GM23338 (cell line): ENCODE measurements at regions not wholly inside any gene's neighbourhood (a gene's known extent, or its start where the extent isn't known, plus 50 kb on each side); places are given as distances from the start of the nearest gene placed in this dataset.
"Not testable (repeated sequence)": the region's sequence is repeated elsewhere in the genome, so short reads cannot be mapped to it uniquely, and the experiment has no call there.

ENCODE experiments used
- ATAC-seq: fragments of 200-7000 bp; cut with Tn5 transposase; 3 replicates; pipeline ENCODE4 v1.9.1; 2020
- DNase-seq: peaks from one replicate; pipeline ENCODE4 v3.0.0-alpha.2; 2015; ENCODE audit warnings: low spot score
- H2AFZ ChIP-seq: fragments of 200-600 bp; sonication (generic); 2 replicates; pipeline ENCODE4 v1.8.0; 2016; ENCODE audit warnings: antibody characterized with exemption, mild to moderate bottlenecking, moderate library complexity
- H3F3A ChIP-seq: fragments of 200-600 bp; sonication (generic); replicated peaks from 2 replicates; pipeline ENCODE4 v1.8.0; 2017; ENCODE audit warnings: antibody characterized with exemption, mixed run types, low read depth
- H3K27ac ChIP-seq: fragments of 200-600 bp; sonication (generic); 2 replicates; pipeline ENCODE4 v1.6.1; 2016; ENCODE audit warnings: low read depth
- H3K27me3 ChIP-seq: fragments of 200-600 bp; sonication (generic); 2 replicates; pipeline ENCODE4 v1.8.0; 2016; ENCODE audit warnings: mild to moderate bottlenecking, mixed run types, moderate library complexity; ENCODE audit not compliant: insufficient read depth
- H3K36me3 ChIP-seq: fragments of 200-600 bp; sonication (generic); 2 replicates; pipeline ENCODE4 v1.8.0; 2016; ENCODE audit warnings: mild to moderate bottlenecking; ENCODE audit not compliant: insufficient read depth
- H3K4me1 ChIP-seq: fragments of 200-600 bp; sonication (generic); 2 replicates; pipeline ENCODE4 v1.8.0; 2016; ENCODE audit warnings: mild to moderate bottlenecking, moderate library complexity; ENCODE audit not compliant: insufficient read depth
- H3K4me2 ChIP-seq: fragments of 200-600 bp; sonication (generic); 2 replicates; pipeline ENCODE4 v1.7.1; 2017; ENCODE audit warnings: mixed run types
- H3K4me3 ChIP-seq: fragments of 200-600 bp; sonication (generic); 2 replicates; pipeline ENCODE4 v1.6.1; 2016; ENCODE audit warnings: mixed run types
- H3K79me2 ChIP-seq: fragments of 200-600 bp; sonication (generic); replicated peaks from 2 replicates; pipeline ENCODE4 v1.8.0; 2017; ENCODE audit warnings: mild to moderate bottlenecking; ENCODE audit not compliant: insufficient read depth
- H3K9me2 ChIP-seq: fragments of 200-600 bp; sonication (generic); 2 replicates; pipeline ENCODE4 v1.8.0; 2017; ENCODE audit not compliant: insufficient read depth
- H4K20me1 ChIP-seq: fragments of 200-600 bp; sonication (generic); replicated peaks from 2 replicates; pipeline ENCODE4 v1.8.0; 2017; ENCODE audit warnings: mild to moderate bottlenecking; ENCODE audit not compliant: insufficient read depth
- H3K27ac Mint-ChIP-seq: 2 replicates; pipeline ENCODE4 v1.8.0; 2020; ENCODE audit warnings: inconsistent platforms, mild to moderate bottlenecking, moderate library complexity, mixed read lengths
- H3K27me3 Mint-ChIP-seq: 3 replicates; pipeline ENCODE4 v1.8.0; 2022; ENCODE audit warnings: low read depth, mild to moderate bottlenecking, moderate library complexity, mixed read lengths, inconsistent platforms; ENCODE audit not compliant: insufficient read depth, poor library complexity
- H3K36me3 Mint-ChIP-seq: 3 replicates; pipeline ENCODE4 v1.8.0; 2021; ENCODE audit warnings: low read depth, mild to moderate bottlenecking, inconsistent platforms, moderate library complexity, mixed read lengths
- H3K4me1 Mint-ChIP-seq: 3 replicates; pipeline ENCODE4 v1.8.0; 2020; ENCODE audit warnings: mild to moderate bottlenecking, inconsistent platforms, mixed read lengths
- H3K4me3 Mint-ChIP-seq: 3 replicates; pipeline ENCODE4 v1.8.0; 2021; ENCODE audit warnings: moderate library complexity, mild to moderate bottlenecking, inconsistent platforms, mixed read lengths
- H3K9me3 Mint-ChIP-seq: 3 replicates; pipeline ENCODE4 v1.8.0; 2020; ENCODE audit warnings: moderate library complexity, mild to moderate bottlenecking, inconsistent platforms, mixed read lengths
- EZH2 ChIP-seq: fragments of 200-600 bp; sonication (generic); IDR thresholded peaks from one replicate; pipeline ENCODE4 v1.8.0; 2017; ENCODE audit warnings: antibody characterized with exemption, mild to moderate bottlenecking, low read depth; ENCODE audit not compliant: unreplicated experiment
- EZH2phosphoT487 ChIP-seq: fragments of 200-600 bp; sonication (generic); IDR thresholded peaks from one replicate; pipeline ENCODE4 v1.8.1; 2018; ENCODE audit warnings: antibody characterized with exemption; ENCODE audit not compliant: unreplicated experiment
- NANOG ChIP-seq: IDR thresholded peaks from 2 replicates; pipeline ENCODE4 v1.6.1; 2016; ENCODE audit warnings: antibody characterized with exemption, borderline replicate concordance
- REST ChIP-seq: IDR thresholded peaks from one replicate; pipeline ENCODE4 v1.6.1; 2018; ENCODE audit warnings: antibody characterized with exemption; ENCODE audit not compliant: unreplicated experiment
- STAT1 ChIP-seq: IDR thresholded peaks from one replicate; pipeline ENCODE4 v1.6.1; 2016; ENCODE audit warnings: antibody characterized with exemption; ENCODE audit not compliant: unreplicated experiment
- ZNF331 ChIP-seq: fragments of 250-450 bp; sonication (Bioruptor Pico); IDR thresholded peaks from 2 replicates; pipeline ENCODE4 v1.5.0; 2020; ENCODE audit warnings: low read depth, mild to moderate bottlenecking, moderate library complexity
- ZNF462 ChIP-seq: fragments of 250-450 bp; sonication (Bioruptor Pico); IDR thresholded peaks from 2 replicates; pipeline ENCODE4 v1.5.0; 2020; ENCODE audit warnings: mild to moderate bottlenecking, moderate library complexity

GRCh38 chr2:37730037-37730818 lies 58.8 kb upstream of the CDC42EP3 start (continued):
- no peak for TF ChIP-seq ZNF331 (CRISPR knock-in tag)
- no peak for TF ChIP-seq EZH2phosphoT487
- no peak for TF ChIP-seq EZH2
- no peak for TF ChIP-seq STAT1

GRCh38 chr2:37732412-37732811 lies 61.0 kb upstream of the CDC42EP3 start:
- not testable (repeated sequence) for H3K27me3 Mint-ChIP-seq, H3K27ac Mint-ChIP-seq, H3K4me1 ChIP-seq, H3K36me3 ChIP-seq, H3K79me2 ChIP-seq, H3K36me3 Mint-ChIP-seq, H3K4me3 Mint-ChIP-seq, H3F3A ChIP-seq, DNase-seq, H3K4me2 ChIP-seq, H3K9me3 Mint-ChIP-seq, H3K27me3 ChIP-seq, H4K20me1 ChIP-seq, H3K9me2 ChIP-seq, H2AFZ ChIP-seq, H3K27ac ChIP-seq, H3K4me3 ChIP-seq, ATAC-seq
- H3K4me1 Mint-ChIP-seq, result peaks cover 11% of the 10 kb centered on the region

- no peak overlapping the region for H3K4me3 ChIP-seq
- no peak overlapping the region for H2AFZ ChIP-seq
- ATAC-seq (no peak), DNase-seq (no peak)
- H3K9me2 ChIP-seq, result no peaks in the 10 kb centered on the region; the same call in 1 of the 2 replicates
- Mint-ChIP-seq H3K4me3 (no peak overlapping the region), H3K27me3 (no peaks in the 10 kb centered on the region), H3K4me1 (peaks cover 13% of the 10 kb centered on the region), H3K27ac (no peak overlapping the region; the same call in 1 of the 2 replicates), H3K36me3 (no peaks in the 10 kb centered on the region), H3K9me3 (no peaks in the 10 kb centered on the region; the same call in 2 of the 3 replicates)
- H4K20me1 ChIP-seq, result no peaks in the 10 kb centered on the region
- H3K27me3 ChIP-seq, result no peaks in the 10 kb centered on the region
- no peaks in the 10 kb centered on the region for H3K79me2 ChIP-seq
- H3F3A ChIP-seq, result no peaks in the 10 kb centered on the region
- no peaks in the 10 kb centered on the region for H3K36me3 ChIP-seq
- no peak overlapping the region for H3K4me2 ChIP-seq
- H3K27ac ChIP-seq, result no peak overlapping the region
- no peaks in the 10 kb centered on the region for H3K4me1 ChIP-seq
- TF ChIP-seq ZNF462 (CRISPR knock-in tag) (no peak), STAT1 (no peak), NANOG (no peak), REST (no peak), EZH2 (no peak), EZH2phosphoT487 (no peak), ZNF331 (CRISPR knock-in tag) (no peak)
These were observed 61.8 kb upstream of the CDC42EP3 start for GRCh38 chr2:37733251-37733650.
